A673 (cell line): ENCODE measurements at regions not wholly inside any gene's neighbourhood (a gene's known extent, or its start where the extent isn't known, plus 50 kb on each side); places are given as distances from the start of the nearest gene placed in this dataset.

Experiments used
- BruUV-seq: library from RNA; stranded (reverse); fragments of 400-500 nt; replicated peaks from 2 replicates; lab custom pipeline; 2021; lab: Mats Ljungman, UMichigan
- CTCF ChIA-PET: fragments of 300-600 bp; sonication (Branson Sonifier 250); formaldehyde crosslinking; loops from one replicate; lab custom pipeline; 2022; ENCODE audit warnings: antibody characterized with exemption; lab: Charles Lee
- POLR2A ChIA-PET: fragments of 300-600 bp; sonication (Branson Sonifier 250); formaldehyde crosslinking; loops from one replicate; lab custom pipeline; 2022; ENCODE audit warnings: antibody characterized with exemption; ENCODE audit not compliant: low non-redundant PET; lab: Charles Lee
- DNase-seq: peaks from one replicate; pipeline ENCODE4 v3.0.0-alpha.2; 2015; ENCODE audit warnings: low spot score
- H3K27ac ChIP-seq: fragments of 200-600 bp; sonication (generic); 2 replicates; pipeline ENCODE4 v1.5.1; 2016; ENCODE audit warnings: mixed run types, low read depth, mild to moderate bottlenecking, mixed read lengths, antibody characterized with exemption, low read length; ENCODE audit not compliant: poor library complexity, severe bottlenecking
- H3K27me3 ChIP-seq: fragments of 200-600 bp; sonication (generic); replicated peaks from 2 replicates; pipeline ENCODE4 v1.6.1; 2017; ENCODE audit warnings: mixed run types, low read depth, mild to moderate bottlenecking, mixed read lengths, antibody characterized with exemption, low read length; ENCODE audit not compliant: insufficient read depth, poor library complexity
- H3K36me3 ChIP-seq: fragments of 200-600 bp; sonication (generic); 2 replicates; pipeline ENCODE4 v1.6.1; 2016; ENCODE audit warnings: mixed run types, mild to moderate bottlenecking, mixed read lengths, antibody characterized with exemption, low read length; ENCODE audit not compliant: insufficient read depth, poor library complexity, severe bottlenecking
- H3K4me1 ChIP-seq: fragments of 200-600 bp; sonication (generic); 2 replicates; pipeline ENCODE4 v1.6.1; 2017; ENCODE audit warnings: mixed run types, mild to moderate bottlenecking, mixed read lengths, antibody characterized with exemption, low read length; ENCODE audit not compliant: insufficient read depth, poor library complexity, severe bottlenecking
- H3K4me3 ChIP-seq: fragments of 200-600 bp; sonication (generic); 2 replicates; pipeline ENCODE4 v1.5.1; 2016; ENCODE audit warnings: low read depth, mixed run types, mild to moderate bottlenecking, mixed read lengths, low read length; ENCODE audit not compliant: poor library complexity, severe bottlenecking
- H3K9me3 ChIP-seq: fragments of 200-600 bp; sonication (generic); 2 replicates; pipeline ENCODE4 v1.6.1; 2016; ENCODE audit warnings: mixed run types, low read depth, mild to moderate bottlenecking, mixed read lengths, antibody characterized with exemption, low read length; ENCODE audit not compliant: poor library complexity, severe bottlenecking
- CTCF ChIP-seq: fragments of 300-800, 200-600 bp; sonication (generic); conservative IDR thresholded peaks from 2 replicates; pipeline ENCODE4 v1.5.1; 2017; ENCODE audit warnings: low read depth, mild to moderate bottlenecking, antibody characterized with exemption, low read length, moderate library complexity, mixed read lengths
- EZH2 ChIP-seq: fragments of 200-600 bp; sonication (generic); IDR thresholded peaks from 2 replicates; pipeline ENCODE4 v1.6.1; 2017; ENCODE audit warnings: borderline replicate concordance, low read depth, mild to moderate bottlenecking, mixed read lengths, antibody characterized with exemption, low read length; ENCODE audit not compliant: poor library complexity, severe bottlenecking
- intact Hi-C: fragments of 100-400 bp; cut with micrococcal nuclease; formaldehyde crosslinking; loops from one replicate; pipeline ENCODE4 v1.10.0; 2022; ENCODE audit not compliant: unreplicated experiment

GRCh38 chr10:70976063-70976695, 87.8 kb upstream of the PCBD1 start:
- no peaks in the 10 kb centered on the region for H3K4me1 ChIP-seq
- H3K27me3 ChIP-seq = no peaks in the 10 kb centered on the region
- ChIA-PET POLR2A (no interaction called here), CTCF (no interaction called here)
- no peak overlapping the region for H3K27ac ChIP-seq
- TF ChIP-seq EZH2 (no peak), CTCF (no peak)
- H3K9me3 ChIP-seq = peaks cover 15% of the 10 kb centered on the region
- DNase-seq = no peak
- no peaks in the 10 kb centered on the region for H3K36me3 ChIP-seq
- intact Hi-C loops = no loop called here
- H3K4me3 ChIP-seq = no peak overlapping the region
- BruUV-seq = no TSS peak

GRCh38 chr10:70977625-70978024, 89.3 kb upstream of the PCBD1 start:
- no peak for DNase-seq

GRCh38 chr10:70978181-70978580, 89.8 kb upstream of the PCBD1 start:
- Histone ChIP-seq H3K4me1 (no peaks in the 10 kb centered on the region), H3K27ac (no peak overlapping the region), H3K4me3 (no peak overlapping the region), H3K27me3 (no peaks in the 10 kb centered on the region), H3K36me3 (no peaks in the 10 kb centered on the region), H3K9me3 (no peaks in the 10 kb centered on the region)
- ChIA-PET POLR2A (no interaction called here), CTCF (no interaction called here)
- TF ChIP-seq EZH2 (no peak), CTCF (no peak)
- no TSS peak for BruUV-seq
- intact Hi-C loops = no loop called here
- DNase-seq = no peak

More at GRCh38 chr10:70977625-70978024, 89.3 kb upstream of the PCBD1 start:
- no peaks in the 10 kb centered on the region for H3K36me3 ChIP-seq
- H3K27ac ChIP-seq = no peak overlapping the region
- no peaks in the 10 kb centered on the region for H3K27me3 ChIP-seq
- ChIA-PET CTCF (no interaction called here), POLR2A (no interaction called here)
- no peaks in the 10 kb centered on the region for H3K4me1 ChIP-seq
- peaks cover 4% of the 10 kb centered on the region for H3K9me3 ChIP-seq
- TF ChIP-seq EZH2 = no peak
- no peak for TF ChIP-seq CTCF
- H3K4me3 ChIP-seq = no peak overlapping the region
- no TSS peak for BruUV-seq
- intact Hi-C loops = no loop called here
